ENCODE measurements at regions not wholly inside any gene's neighbourhood (a gene's known extent, or its start where the extent isn't known, plus 50 kb on each side); places are given as distances from the start of the nearest gene placed in this dataset.

- no peak overlapping the region for H2AFZ ChIP-seq (ENCODE audit: control insufficient read depth, low read depth, low read length)
- H3K4me3 ChIP-seq = no peak overlapping the region
- SMC1A ChIA-PET (ENCODE audit: uncharacterized antibody, unreplicated experiment) = no interaction called here
- no peaks in the 10 kb centered on the region for H3K79me2 ChIP-seq (ENCODE audit: control insufficient read depth, insufficient read depth, low read length)
- no peak overlapping the region for H3K9ac ChIP-seq (ENCODE audit: control insufficient read depth, insufficient read depth, low read length)
- intact Hi-C loops (cut with micrococcal nuclease; ENCODE audit: unreplicated experiment) = no loop called here
- no peaks in the 10 kb centered on the region for H4K20me1 ChIP-seq (ENCODE audit: control insufficient read depth, insufficient read depth)
- H3K9me3 ChIP-seq (replicated peaks; ENCODE audit: control insufficient read depth, insufficient read depth, low read length) = no peaks in the 10 kb centered on the region
- ATAC-seq = no peak
- in situ Hi-C loops (cut with MboI) = no loop called here
- BruUV-seq (replicated peaks) = no TSS peak
- no peaks in the 10 kb centered on the region for H3K4me1 ChIP-seq (ENCODE audit: control insufficient read depth, insufficient read depth, low read length)
- RAD21 ChIA-PET (ENCODE audit: unreplicated experiment) = interaction anchor here (1.2 kb wide), 1 partner anchor 44 kb away, joined by 3 read pairs; no protein-coding TSS in a partner anchor
- DNase-seq (ENCODE audit: low read depth, low spot score) = no peak
- 8% methylated on average over 8 of the region's 8 CpGs for WGBS (ENCODE audit: insufficient coverage, insufficient replicate concordance, low lambda C conversion rate, missing lambda C conversion rate)
- no peak for FAIRE-seq
- POLR2A ChIA-PET = no interaction called here
- H3K4me2 ChIP-seq (ENCODE audit: control insufficient read depth, insufficient read depth) = no peak overlapping the region
- H3K36me3 ChIP-seq (ENCODE audit: control insufficient read depth in 2 of 2, insufficient read depth in 2 of 2, low read length in 1 of 2) = no peaks in the 10 kb centered on the region
- no peak overlapping the region for H3K27ac ChIP-seq (ENCODE audit: control insufficient read depth, insufficient read depth)
- H3K27me3 ChIP-seq (replicated peaks in 1 of 2; ENCODE audit: control insufficient read depth in 2 of 2, insufficient read depth in 2 of 2, low read length in 1 of 2) = peaks cover 0 to 4% of the 10 kb centered on the region in 2 experiments; a peak in 3 of 4 replicates
- CTCF ChIA-PET = no interaction called here
- TF ChIP-seq EGR1 (IDR thresholded peaks at IDR 0.05; ENCODE audit: borderline replicate concordance in 1 of 2, low read depth in 2 of 2, low read length in 2 of 2) = no peak
- no peak for TF ChIP-seq MTA3 (IDR thresholded peaks at IDR 0.05; ENCODE audit: borderline replicate concordance, low read length)
- TF ChIP-seq CHD2 (IDR thresholded peaks at IDR 0.05; ENCODE audit: borderline replicate concordance, low read depth, low read length) = no peak
- no peak for TF ChIP-seq PBX3 (IDR thresholded peaks at IDR 0.05; ENCODE audit: insufficient replicate concordance, low read depth, low read length)
- TF ChIP-seq NBN (IDR thresholded peaks at IDR 0.05) = no peak
- no peak for TF ChIP-seq ZBTB33 (IDR thresholded peaks at IDR 0.05)
- TF ChIP-seq NFIC (IDR thresholded peaks at IDR 0.05; ENCODE audit: low read depth, low read length) = no peak
- TF ChIP-seq PAX8 (IDR thresholded peaks at IDR 0.05) = no peak
- TF ChIP-seq ZNF592 (IDR thresholded peaks at IDR 0.05) = no peak
- TF ChIP-seq MEF2A (IDR thresholded peaks at IDR 0.05; ENCODE audit: insufficient read depth, low read depth, low read length) = no peak
- TF ChIP-seq RELB (IDR thresholded peaks at IDR 0.05; ENCODE audit: low read depth) = no peak
- TF ChIP-seq BCLAF1 (IDR thresholded peaks at IDR 0.05) = no peak
- TF ChIP-seq IKZF2 (IDR thresholded peaks at IDR 0.05) = no peak
Observed at GRCh38 chr3:13256845-13257244, 163.3 kb downstream of the NUP210 start.
